OCI-LY7 (cell line): ENCODE measurements at regions not wholly inside any gene's neighbourhood (a gene's known extent, or its start where the extent isn't known, plus 50 kb on each side); places are given as distances from the start of the nearest gene placed in this dataset.

ENCODE experiments used
- EZH2phosphoT487 ChIP-seq: fragments of 200-600 bp; sonication (generic); IDR thresholded peaks from 2 replicates; pipeline ENCODE4 v1.6.1; 2018; ENCODE audit warnings: low read depth, borderline replicate concordance, mild to moderate bottlenecking, mixed run types, antibody characterized with exemption, low read length, moderate library complexity, mixed read lengths
- TF ChIP-seq, protein P1 (sequence below): fragments of 200-600 bp; sonication (generic); conservative IDR thresholded peaks from 2 replicates; pipeline ENCODE4 v1.5.1; 2014; ENCODE audit warnings: mild to moderate bottlenecking, antibody characterized with exemption, low read length, moderate library complexity, mixed read lengths

DNA sequence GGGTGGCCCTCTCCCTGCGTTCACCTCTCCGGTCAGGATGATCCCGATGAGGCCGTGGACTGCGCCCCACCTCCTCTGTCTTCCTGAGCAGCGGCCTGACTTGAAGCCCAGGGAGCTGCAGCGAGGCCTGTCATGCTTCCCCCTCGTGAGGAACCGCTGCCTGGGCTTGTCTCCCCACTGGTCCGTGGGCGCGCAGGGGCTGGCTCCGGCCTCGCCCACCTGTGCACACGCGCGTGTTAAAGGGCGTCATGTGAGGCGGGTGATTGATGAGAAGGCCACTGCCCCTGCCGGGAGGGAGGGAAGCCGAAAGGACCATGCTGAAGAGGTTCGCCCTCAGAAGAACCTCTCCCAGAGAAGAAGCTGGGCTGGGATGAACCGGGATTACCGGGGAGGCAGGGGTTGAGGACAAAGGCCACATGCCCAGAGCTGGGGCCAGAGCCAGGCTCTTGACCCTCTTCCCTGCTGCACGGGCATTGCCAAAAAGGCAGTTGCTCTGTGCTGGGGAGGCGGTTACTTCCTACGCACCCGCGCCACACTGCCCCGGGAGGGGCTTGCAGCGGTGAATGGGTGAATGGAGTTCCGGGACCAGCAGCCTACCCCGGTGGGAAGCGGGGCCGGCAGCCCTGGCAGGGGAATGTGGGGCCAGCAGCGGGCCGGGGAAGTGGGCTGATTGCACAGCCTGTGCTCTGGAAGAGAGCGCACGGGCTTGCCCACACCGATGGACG, 85.9 kb upstream of the GSE1 start:
- TF ChIP-seq, protein P1, sequence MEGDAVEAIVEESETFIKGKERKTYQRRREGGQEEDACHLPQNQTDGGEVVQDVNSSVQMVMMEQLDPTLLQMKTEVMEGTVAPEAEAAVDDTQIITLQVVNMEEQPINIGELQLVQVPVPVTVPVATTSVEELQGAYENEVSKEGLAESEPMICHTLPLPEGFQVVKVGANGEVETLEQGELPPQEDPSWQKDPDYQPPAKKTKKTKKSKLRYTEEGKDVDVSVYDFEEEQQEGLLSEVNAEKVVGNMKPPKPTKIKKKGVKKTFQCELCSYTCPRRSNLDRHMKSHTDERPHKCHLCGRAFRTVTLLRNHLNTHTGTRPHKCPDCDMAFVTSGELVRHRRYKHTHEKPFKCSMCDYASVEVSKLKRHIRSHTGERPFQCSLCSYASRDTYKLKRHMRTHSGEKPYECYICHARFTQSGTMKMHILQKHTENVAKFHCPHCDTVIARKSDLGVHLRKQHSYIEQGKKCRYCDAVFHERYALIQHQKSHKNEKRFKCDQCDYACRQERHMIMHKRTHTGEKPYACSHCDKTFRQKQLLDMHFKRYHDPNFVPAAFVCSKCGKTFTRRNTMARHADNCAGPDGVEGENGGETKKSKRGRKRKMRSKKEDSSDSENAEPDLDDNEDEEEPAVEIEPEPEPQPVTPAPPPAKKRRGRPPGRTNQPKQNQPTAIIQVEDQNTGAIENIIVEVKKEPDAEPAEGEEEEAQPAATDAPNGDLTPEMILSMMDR: no peak
- no peak for TF ChIP-seq EZH2phosphoT487
